ENCODE measurements at regions not wholly inside any gene's neighbourhood (a gene's known extent, or its start where the extent isn't known, plus 50 kb on each side); places are given as distances from the start of the nearest gene placed in this dataset.
"Not testable (repeated sequence)": the region's sequence is repeated elsewhere in the genome, so short reads cannot be mapped to it uniquely, and the experiment has no call there.

DNA sequence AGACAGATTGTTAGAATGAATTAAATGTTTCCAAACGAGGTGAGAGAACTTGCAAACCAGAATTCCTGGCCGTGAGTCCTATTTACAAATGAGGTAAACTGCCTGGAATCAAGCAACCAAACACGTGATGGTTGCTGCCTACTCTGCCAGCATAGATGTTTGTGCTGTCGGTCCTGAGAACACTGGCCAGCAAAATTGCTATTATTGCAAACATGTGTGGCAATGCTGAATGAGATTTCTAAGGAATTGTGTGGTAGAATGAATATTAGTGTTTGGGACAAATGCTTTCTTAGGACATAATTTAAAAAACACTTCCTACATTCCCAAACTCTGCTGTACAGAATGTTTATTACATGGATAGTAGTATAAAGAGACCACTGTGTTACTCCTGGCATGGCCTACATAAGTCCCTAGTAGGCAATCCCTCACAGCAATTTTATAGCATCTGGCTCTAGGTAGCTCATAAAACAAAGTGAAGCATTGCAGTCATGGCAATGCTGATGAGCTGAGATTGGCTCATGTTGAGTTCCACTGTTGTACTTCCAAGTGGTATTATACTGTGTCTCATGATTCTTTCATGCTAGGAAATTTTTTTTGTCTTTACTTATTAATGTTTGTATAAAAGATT, 605.2 kb upstream of the EPHA5 start:
- no peak for TF ChIP-seq SPI1 (IDR thresholded peaks at IDR 0.05; ENCODE audit: borderline replicate concordance, low read depth)
- no peak for TF ChIP-seq POLR2AphosphoS5 (IDR thresholded peaks at IDR 0.05; ENCODE audit: low read depth)
- TF ChIP-seq GABPA (IDR thresholded peaks at IDR 0.05; ENCODE audit: low read depth): no peak
- TF ChIP-seq, protein P1, sequence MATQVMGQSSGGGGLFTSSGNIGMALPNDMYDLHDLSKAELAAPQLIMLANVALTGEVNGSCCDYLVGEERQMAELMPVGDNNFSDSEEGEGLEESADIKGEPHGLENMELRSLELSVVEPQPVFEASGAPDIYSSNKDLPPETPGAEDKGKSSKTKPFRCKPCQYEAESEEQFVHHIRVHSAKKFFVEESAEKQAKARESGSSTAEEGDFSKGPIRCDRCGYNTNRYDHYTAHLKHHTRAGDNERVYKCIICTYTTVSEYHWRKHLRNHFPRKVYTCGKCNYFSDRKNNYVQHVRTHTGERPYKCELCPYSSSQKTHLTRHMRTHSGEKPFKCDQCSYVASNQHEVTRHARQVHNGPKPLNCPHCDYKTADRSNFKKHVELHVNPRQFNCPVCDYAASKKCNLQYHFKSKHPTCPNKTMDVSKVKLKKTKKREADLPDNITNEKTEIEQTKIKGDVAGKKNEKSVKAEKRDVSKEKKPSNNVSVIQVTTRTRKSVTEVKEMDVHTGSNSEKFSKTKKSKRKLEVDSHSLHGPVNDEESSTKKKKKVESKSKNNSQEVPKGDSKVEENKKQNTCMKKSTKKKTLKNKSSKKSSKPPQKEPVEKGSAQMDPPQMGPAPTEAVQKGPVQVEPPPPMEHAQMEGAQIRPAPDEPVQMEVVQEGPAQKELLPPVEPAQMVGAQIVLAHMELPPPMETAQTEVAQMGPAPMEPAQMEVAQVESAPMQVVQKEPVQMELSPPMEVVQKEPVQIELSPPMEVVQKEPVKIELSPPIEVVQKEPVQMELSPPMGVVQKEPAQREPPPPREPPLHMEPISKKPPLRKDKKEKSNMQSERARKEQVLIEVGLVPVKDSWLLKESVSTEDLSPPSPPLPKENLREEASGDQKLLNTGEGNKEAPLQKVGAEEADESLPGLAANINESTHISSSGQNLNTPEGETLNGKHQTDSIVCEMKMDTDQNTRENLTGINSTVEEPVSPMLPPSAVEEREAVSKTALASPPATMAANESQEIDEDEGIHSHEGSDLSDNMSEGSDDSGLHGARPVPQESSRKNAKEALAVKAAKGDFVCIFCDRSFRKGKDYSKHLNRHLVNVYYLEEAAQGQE (IDR thresholded peaks at IDR 0.05; ENCODE audit: insufficient replicate concordance, low read depth): no peak
- TF ChIP-seq, protein P2, sequence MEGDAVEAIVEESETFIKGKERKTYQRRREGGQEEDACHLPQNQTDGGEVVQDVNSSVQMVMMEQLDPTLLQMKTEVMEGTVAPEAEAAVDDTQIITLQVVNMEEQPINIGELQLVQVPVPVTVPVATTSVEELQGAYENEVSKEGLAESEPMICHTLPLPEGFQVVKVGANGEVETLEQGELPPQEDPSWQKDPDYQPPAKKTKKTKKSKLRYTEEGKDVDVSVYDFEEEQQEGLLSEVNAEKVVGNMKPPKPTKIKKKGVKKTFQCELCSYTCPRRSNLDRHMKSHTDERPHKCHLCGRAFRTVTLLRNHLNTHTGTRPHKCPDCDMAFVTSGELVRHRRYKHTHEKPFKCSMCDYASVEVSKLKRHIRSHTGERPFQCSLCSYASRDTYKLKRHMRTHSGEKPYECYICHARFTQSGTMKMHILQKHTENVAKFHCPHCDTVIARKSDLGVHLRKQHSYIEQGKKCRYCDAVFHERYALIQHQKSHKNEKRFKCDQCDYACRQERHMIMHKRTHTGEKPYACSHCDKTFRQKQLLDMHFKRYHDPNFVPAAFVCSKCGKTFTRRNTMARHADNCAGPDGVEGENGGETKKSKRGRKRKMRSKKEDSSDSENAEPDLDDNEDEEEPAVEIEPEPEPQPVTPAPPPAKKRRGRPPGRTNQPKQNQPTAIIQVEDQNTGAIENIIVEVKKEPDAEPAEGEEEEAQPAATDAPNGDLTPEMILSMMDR (IDR thresholded peaks at IDR 0.05; ENCODE audit: insufficient read depth, low read length): no peak
- no peak for DNase-seq (ENCODE audit: low read depth in 1 of 2, low spot score in 1 of 2)
- Histone ChIP-seq H3K4me3 (replicated peaks; ENCODE audit: insufficient read depth, low read length) (no peak overlapping the region), H3K27ac (replicated peaks) (no peak overlapping the region), H3K27me3 (ENCODE audit: insufficient read depth, poor library complexity, severe bottlenecking) (no peaks in the 10 kb centered on the region)

DNA sequence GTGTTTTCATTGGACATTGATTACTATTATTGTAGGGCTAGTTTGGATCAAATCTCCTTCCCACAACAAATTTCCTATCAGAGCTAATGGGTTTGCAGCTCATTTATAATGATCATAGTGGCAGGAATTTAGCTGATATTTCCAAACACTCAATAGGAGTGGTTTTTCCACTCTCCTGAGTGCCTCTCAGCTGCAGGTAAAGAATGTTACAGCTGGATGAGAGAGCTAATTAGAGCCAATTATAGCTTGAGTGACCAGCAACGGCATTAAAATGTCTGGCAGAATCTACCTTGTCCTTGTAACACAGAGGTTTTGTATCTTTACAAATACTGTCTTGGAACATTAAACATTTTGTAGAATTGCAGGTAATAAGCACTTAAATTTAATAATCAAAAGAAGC, 602.8 kb upstream of the EPHA5 start:
- Histone ChIP-seq H3K4me3 (replicated peaks; ENCODE audit: insufficient read depth, low read length) (no peak overlapping the region), H3K27ac (replicated peaks) (no peak overlapping the region), H3K27me3 (ENCODE audit: insufficient read depth, poor library complexity, severe bottlenecking) (no peaks in the 10 kb centered on the region)
- TF ChIP-seq SPI1 (IDR thresholded peaks at IDR 0.05; ENCODE audit: borderline replicate concordance, low read depth): no peak
- no peak for TF ChIP-seq POLR2AphosphoS5 (IDR thresholded peaks at IDR 0.05; ENCODE audit: low read depth)
- TF ChIP-seq, protein P2 (IDR thresholded peaks at IDR 0.05; ENCODE audit: insufficient read depth, low read length): no peak
- no peak for DNase-seq (ENCODE audit: low read depth in 1 of 2, low spot score in 1 of 2)

DNA sequence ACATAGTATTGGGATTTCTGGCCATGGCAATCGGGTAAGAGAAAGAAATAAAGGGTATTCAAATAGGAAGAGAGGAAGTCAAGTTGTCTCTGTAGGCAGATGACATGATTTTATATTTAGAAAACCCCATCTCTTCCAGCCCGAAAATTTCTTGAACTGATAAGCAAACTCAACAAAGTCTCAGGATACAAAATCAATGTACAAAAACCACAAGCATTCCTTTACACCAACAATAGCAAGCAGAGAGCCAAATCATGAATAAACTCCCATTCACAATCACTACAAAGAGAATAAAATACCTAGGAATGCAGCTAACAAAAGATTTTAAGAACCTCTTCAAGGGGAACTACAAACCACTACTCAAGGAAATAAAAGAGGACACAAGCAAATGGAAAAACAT, 600.1 kb upstream of the EPHA5 start:
- not testable (repeated sequence) for DNase-seq (ENCODE audit: low read depth in 1 of 2, low spot score in 1 of 2); H3K27me3 ChIP-seq (ENCODE audit: insufficient read depth, poor library complexity, severe bottlenecking)

DNA sequence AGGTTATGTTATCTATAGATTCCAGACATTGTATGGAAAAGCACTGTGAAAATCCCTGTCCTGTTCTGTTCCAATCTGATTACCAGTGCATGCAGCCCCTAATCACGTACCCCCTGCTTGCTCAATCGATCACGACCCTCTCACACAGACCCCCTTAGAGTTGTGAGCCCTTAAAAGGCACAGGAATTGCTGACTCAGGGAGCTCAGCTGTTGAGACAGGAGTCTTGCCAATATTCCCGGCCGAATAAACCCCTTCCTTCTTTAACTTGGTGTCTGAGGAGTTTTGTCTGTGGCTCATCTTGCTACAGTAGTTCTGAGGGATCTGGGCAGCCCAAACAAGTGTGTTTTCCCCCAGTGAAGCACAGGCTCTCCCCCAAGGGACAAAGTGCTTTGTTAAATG, 596.3 kb upstream of the EPHA5 start:
- DNase-seq (ENCODE audit: low read depth in 1 of 2, low spot score in 1 of 2); H3K4me3 ChIP-seq (replicated peaks; ENCODE audit: insufficient read depth, low read length); H3K27ac ChIP-seq (replicated peaks); H3K27me3 ChIP-seq (ENCODE audit: insufficient read depth, poor library complexity, severe bottlenecking): not testable (repeated sequence)

More for the DNA sequence above, 600.1 kb upstream of the EPHA5 start:
- not testable (repeated sequence) for H3K27ac ChIP-seq (replicated peaks); H3K4me3 ChIP-seq (replicated peaks; ENCODE audit: insufficient read depth, low read length)

DNA sequence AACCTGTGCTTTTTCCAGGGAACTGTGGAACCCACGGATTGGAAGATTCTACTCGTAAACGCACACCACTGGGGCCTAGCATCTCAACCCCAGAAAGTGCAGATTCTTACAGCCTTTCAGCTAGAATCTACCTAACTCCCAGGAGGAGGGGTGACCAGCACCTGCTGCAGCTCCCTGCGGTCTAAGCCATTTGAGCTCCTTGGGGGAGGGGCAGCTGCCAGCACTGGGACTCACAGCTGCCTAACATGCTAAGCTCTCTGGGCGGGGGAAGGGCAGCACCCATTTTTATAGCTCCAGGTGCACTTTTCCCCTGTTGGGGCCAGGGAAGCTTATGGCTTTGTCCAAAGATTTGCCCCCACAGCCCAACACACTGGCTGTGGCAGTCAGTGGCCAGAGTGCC, 595.7 kb upstream of the EPHA5 start:
- Histone ChIP-seq H3K27me3 (ENCODE audit: insufficient read depth, poor library complexity, severe bottlenecking) (no peaks in the 10 kb centered on the region), H3K27ac (replicated peaks) (no peak overlapping the region), H3K4me3 (replicated peaks; ENCODE audit: insufficient read depth, low read length) (no peak overlapping the region)
- no peak for TF ChIP-seq SPI1 (IDR thresholded peaks at IDR 0.05; ENCODE audit: borderline replicate concordance, low read depth)
- TF ChIP-seq, protein P1 (IDR thresholded peaks at IDR 0.05; ENCODE audit: insufficient replicate concordance, low read depth): no peak
- no peak for TF ChIP-seq POLR2AphosphoS5 (IDR thresholded peaks at IDR 0.05; ENCODE audit: low read depth)
- TF ChIP-seq GABPA (IDR thresholded peaks at IDR 0.05; ENCODE audit: low read depth): no peak
- TF ChIP-seq, protein P2 (IDR thresholded peaks at IDR 0.05; ENCODE audit: insufficient read depth, low read length): no peak
- DNase-seq (ENCODE audit: low read depth in 1 of 2, low spot score in 1 of 2): no peak

Data from HL-60 (cell line).